ENCODE measurements at regions not wholly inside any gene's neighbourhood (a gene's known extent, or its start where the extent isn't known, plus 50 kb on each side); places are given as distances from the start of the nearest gene placed in this dataset.

DNA sequence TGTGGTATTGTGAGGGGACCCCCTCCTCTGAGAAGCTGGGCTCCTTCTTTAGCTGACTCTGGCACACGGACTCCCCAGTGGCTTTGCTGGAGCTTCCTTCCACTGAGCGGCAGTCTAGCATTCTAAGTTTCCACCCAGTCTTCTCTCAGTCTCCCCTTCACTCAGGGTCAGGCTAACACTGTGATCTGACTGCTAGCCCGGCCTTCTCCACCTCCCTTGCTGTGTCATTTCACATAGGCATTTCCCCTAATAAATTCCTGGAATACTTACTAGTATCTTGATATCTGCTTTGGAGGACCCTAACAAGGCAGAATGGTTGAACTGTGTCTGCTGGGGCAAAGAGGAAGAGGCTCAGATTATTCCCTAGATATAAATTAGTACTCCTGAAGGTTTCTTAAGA lies 106.2 kb upstream of the THBS1 start:
- intact Hi-C loops (cut with DNase I), result loop anchor here in 1 of 2 donors (10.0 kb wide), 1 partner anchor 100 kb away; no protein-coding TSS in a partner anchor
- no peak for DNase-seq (ENCODE audit: low spot score)

GRCh38 chr15:39478996-39479395 lies 101.9 kb upstream of the THBS1 start:
- no peak for DNase-seq (ENCODE audit: low spot score)
- intact Hi-C loops (cut with DNase I), result loop anchor here in 1 of 2 donors (10.0 kb wide), 1 partner anchor 96 kb away; no protein-coding TSS in a partner anchor

DNA sequence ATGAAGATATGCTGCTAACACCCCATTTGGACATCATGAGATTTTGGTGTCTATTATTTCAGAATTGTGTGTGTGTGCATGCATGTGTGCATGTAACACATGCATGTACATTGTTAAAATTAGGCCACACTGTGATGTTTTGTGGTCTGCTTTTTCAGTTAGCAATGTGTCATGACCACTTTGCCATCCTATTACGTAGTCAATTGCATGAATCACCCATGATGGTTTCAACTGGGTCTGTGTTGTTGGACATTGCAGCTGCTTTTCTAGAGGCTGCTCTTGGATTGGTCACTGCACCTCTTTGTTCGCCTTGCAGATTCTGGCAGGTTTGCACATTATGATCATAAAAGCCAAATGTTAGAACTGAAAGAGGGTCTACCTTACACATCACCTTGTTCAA lies 101.0 kb upstream of the THBS1 start:
- intact Hi-C loops (cut with DNase I), result loop anchor here in 1 of 2 donors (10.0 kb wide), 1 partner anchor 95 kb away; no protein-coding TSS in a partner anchor

DNA sequence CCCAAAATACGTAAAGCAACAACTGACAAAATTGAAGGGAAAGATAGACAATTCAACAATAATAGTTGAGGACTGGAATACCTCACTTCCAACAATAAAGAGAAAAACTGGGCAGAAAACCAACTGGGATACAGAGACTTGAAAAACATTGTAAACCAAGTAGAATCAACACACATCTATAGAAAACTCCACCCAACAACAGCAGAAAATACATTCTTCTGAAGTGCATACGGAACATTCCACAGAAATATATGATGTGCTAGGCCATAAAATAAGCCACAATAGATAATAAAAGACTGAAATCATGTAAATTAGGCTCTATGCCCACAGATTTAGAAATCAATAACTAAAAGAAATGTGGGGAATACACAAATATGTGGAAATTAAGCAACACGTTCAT lies 98.4 kb upstream of the THBS1 start:
- intact Hi-C loops (cut with DNase I), result no loop called here
- no peak for DNase-seq (ENCODE audit: low spot score)

More for the DNA sequence above, 101.0 kb upstream of the THBS1 start:
- DNase-seq (ENCODE audit: low spot score), result no peak

GRCh38 chr15:39486621-39487457 lies 94.0 kb upstream of the THBS1 start:
- intact Hi-C loops (cut with DNase I), result no loop called here
- no peak for DNase-seq (ENCODE audit: low spot score)

GRCh38 chr15:39487458-39487735 lies 93.5 kb upstream of the THBS1 start:
- intact Hi-C loops (cut with DNase I), result no loop called here
- DNase-seq (ENCODE audit: low spot score), result no peak

GRCh38 chr15:39488516-39488915 lies 92.4 kb upstream of the THBS1 start:
- intact Hi-C loops (cut with DNase I), result no loop called here
- DNase-seq (ENCODE audit: low spot score), result no peak

DNA sequence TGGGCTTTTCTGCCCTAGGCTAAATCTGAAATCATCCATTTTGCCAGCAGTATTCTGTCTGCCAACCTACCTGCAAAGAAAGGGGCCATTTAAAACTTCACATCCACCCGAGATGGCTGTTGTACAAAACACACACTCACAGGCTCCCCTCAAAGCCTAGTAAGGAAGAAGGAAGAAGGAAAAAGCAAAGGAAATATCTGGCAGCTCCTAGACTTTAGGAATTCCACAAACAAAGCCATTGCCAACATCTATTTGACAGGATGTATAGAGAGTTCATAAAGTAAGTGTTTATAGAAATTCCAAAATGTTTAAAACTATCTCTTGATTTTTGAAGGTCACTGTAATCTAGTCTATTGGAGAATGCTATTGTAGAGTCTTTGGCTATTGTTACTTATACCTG lies 91.9 kb upstream of the THBS1 start:
- no peak for DNase-seq (ENCODE audit: low spot score)
- intact Hi-C loops (cut with DNase I), result no loop called here

GRCh38 chr15:39491115-39491885 lies 89.6 kb upstream of the THBS1 start:
- no peak for DNase-seq (ENCODE audit: low spot score)
- intact Hi-C loops (cut with DNase I), result loop anchor here in 1 of 2 donors (5.0 kb wide), 1 partner anchor 86 kb away; no protein-coding TSS in a partner anchor

GRCh38 chr15:39491886-39492490 lies 88.9 kb upstream of the THBS1 start:
- intact Hi-C loops (cut with DNase I), result loop anchor here in 1 of 2 donors (5.0 kb wide), 1 partner anchor 85 kb away; no protein-coding TSS in a partner anchor

GRCh38 chr15:39493424-39494067 lies 87.3 kb upstream of the THBS1 start:
- intact Hi-C loops (cut with DNase I), result loop anchor here in 1 of 2 donors (5.0 kb wide), 1 partner anchor 84 kb away; no protein-coding TSS in a partner anchor

More at GRCh38 chr15:39491886-39492490, 88.9 kb upstream of the THBS1 start:
- DNase-seq (ENCODE audit: low spot score), result no peak

GRCh38 chr15:39494462-39494861 lies 86.4 kb upstream of the THBS1 start:
- no peak for DNase-seq (ENCODE audit: low spot score)
- intact Hi-C loops (cut with DNase I), result loop anchor here in 1 of 2 donors (5.0 kb wide), 1 partner anchor 83 kb away; no protein-coding TSS in a partner anchor

More at GRCh38 chr15:39493424-39494067, 87.3 kb upstream of the THBS1 start:
- no peak for DNase-seq (ENCODE audit: low spot score)

DNA sequence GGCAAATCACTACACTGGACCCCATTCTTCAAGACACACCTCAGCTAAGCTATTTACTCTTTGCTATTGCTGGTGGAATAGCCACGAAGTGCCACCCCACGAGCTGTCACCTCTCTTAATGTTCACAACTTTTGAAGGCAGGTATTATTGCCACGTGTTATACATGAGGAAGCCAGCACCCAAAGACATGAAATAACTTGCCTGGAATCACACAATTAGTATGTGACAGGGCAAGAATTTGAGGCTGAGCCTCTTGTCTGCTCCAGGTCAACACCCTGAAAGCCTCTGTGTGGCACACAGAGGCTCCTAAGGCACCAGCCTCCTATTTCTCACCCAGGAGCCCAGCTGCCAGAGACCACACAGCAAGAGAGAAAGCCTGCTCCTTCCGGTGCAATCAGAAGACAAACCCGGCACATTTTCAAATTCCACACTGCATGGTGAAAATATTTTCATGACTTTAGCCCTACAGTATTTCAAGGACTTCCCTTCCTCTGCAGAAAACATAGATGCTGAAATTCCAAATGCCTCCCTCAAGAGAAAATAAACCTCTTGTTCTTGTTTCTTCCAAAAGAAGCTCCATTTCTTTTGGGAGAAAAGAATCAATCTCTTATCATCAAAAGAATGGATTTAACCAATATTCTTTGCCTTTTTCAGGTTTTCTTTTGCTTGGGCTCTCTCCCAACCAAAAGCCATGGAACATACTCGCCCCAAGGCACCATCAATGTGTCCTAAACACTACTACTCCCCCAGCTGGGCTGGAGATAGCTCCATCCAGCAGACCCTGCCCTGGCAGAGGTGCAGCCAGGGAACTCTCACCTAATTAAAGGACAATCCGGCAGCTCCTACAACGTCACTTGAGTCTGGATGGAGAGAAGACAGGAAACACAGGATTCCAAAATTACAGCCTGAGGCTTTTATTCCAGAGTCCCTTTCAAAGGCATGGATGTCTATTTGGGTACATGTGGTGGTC lies 84.7 kb upstream of the THBS1 start:
- intact Hi-C loops (cut with DNase I), result loop anchor here in 1 of 2 donors (5.0 kb wide), 1 partner anchor 34 kb away; no protein-coding TSS in a partner anchor
- no peak for DNase-seq (ENCODE audit: low spot score)

DNA sequence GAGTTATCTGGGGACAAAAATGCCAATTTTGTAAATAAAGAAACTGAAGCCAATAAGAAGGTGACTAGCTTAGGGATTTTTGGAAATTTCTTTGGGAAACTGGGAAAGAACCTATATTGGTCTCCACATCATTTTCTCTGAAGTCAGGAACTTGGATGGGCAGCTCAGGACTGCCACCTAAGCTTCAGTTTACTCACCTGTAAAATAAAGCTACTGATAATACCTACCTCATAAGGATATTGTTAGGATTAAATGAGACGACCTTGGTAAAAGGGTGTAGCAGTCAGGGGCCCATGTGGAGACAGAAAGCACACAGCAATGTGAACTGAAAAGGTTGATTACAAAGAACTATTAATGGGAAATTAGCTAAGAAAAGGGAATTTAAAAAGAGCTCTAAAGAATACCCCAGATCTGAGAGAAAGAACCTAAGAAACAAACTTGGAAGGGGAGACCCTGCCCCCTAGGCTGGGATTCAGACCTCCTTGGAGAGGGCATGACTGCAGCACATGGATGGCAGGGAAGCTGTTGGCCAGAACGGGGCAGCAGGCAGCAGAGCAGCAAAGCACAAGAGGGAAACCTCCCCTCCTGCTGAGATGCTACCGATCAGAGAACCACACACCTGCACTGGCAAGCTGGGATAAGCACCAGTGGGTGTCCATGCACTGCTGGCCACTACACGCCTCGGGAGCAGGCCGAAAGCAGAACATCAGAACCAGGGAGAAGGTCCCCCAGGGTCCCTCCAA lies 83.7 kb upstream of the THBS1 start:
- DNase-seq (ENCODE audit: low spot score), result no peak
- intact Hi-C loops (cut with DNase I), result loop anchor here in 1 of 2 donors (5.0 kb wide), 1 partner anchor 35 kb away; no protein-coding TSS in a partner anchor

GRCh38 chr15:39497759-39498565 lies 82.9 kb upstream of the THBS1 start:
- no peak for DNase-seq (ENCODE audit: low spot score)

DNA sequence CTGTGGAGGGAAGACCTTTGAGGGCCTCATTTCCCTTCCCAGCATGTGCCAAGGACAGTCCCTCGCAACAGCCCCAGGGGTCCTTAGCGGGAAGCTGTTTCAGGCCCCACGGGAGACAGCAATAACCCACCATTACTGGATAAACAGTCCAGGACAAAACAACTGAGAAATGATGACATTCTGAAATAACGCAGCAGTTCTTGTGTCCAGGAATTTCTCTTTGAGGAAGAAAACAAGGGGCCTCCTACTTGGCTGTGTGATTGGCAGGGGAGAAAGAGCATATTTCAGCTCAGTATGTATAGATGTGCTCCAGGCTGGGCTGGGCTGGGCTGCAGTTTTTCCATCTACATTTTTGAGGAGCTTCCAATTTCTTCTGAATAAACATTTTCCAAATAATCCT lies 82.2 kb upstream of the THBS1 start:
- intact Hi-C loops (cut with DNase I), result loop anchor here in 1 of 2 donors (5.0 kb wide), 1 partner anchor 36 kb away; no protein-coding TSS in a partner anchor
- DNase-seq (ENCODE audit: low spot score), result no peak

More at GRCh38 chr15:39497759-39498565, 82.9 kb upstream of the THBS1 start:
- intact Hi-C loops (cut with DNase I), result loop anchor here in 1 of 2 donors (5.0 kb wide), 1 partner anchor 36 kb away; no protein-coding TSS in a partner anchor
